GM10248 (cell line): ENCODE measurements at regions not wholly inside any gene's neighbourhood (a gene's known extent, or its start where the extent isn't known, plus 50 kb on each side); places are given as distances from the start of the nearest gene placed in this dataset.
"Not testable (repeated sequence)": the region's sequence is repeated elsewhere in the genome, so short reads cannot be mapped to it uniquely, and the experiment has no call there.

Source experiments
- CTCF ChIA-PET: fragments of 300-600 bp; sonication (Branson Sonifier 250); formaldehyde crosslinking; extraction: SDS; loops from one replicate; lab custom pipeline; 2021; ENCODE audit warnings: antibody characterized with exemption; lab: Yijun Ruan, JAX
- POLR2A ChIA-PET: fragments of 350-650 bp; sonication (Branson Sonifier 250); formaldehyde crosslinking; extraction: SDS; loops from one replicate; lab custom pipeline; 2020; ENCODE audit warnings: antibody characterized with exemption; lab: Yijun Ruan, JAX
- DNase-seq: peaks from one replicate; pipeline ENCODE4 v3.0.0; 2012; ENCODE audit errors: extremely low spot score
- CTCF ChIP-seq: IDR thresholded peaks from 2 replicates; pipeline ENCODE4 v1.5.1; 2012; ENCODE audit warnings: mild to moderate bottlenecking, low read depth; ENCODE audit errors: extremely low read depth, missing control alignments, control extremely low read depth

- TF ChIP-seq CTCF, result no peak
- ChIA-PET POLR2A (no interaction called here), CTCF (no interaction called here)
- DNase-seq, result no peak
Measured at GRCh38 chr1:213417846-213418245, 366.8 kb downstream of the RPS6KC1 start.

GRCh38 chr1:213418268-213419071 lies 367.4 kb downstream of the RPS6KC1 start:
- CTCF ChIA-PET, result no interaction called here
- DNase-seq, result no peak
- no peak for TF ChIP-seq CTCF
- POLR2A ChIA-PET, result no interaction called here

GRCh38 chr1:213419401-213420030 lies 368.5 kb downstream of the RPS6KC1 start:
- TF ChIP-seq CTCF, result no peak
- no peak for DNase-seq
- ChIA-PET CTCF (interaction anchor here (0.9 to 1.1 kb wide), 2 partner anchors 16 to 25 kb away, joined by 3 to 4 read pairs; no protein-coding TSS in a partner anchor), POLR2A (no interaction called here)

- POLR2A ChIA-PET, DNase-seq, CTCF ChIA-PET: not testable (repeated sequence)
Measured at GRCh38 chr1:213421178-213421577, 370.1 kb downstream of the RPS6KC1 start.

GRCh38 chr1:213423041-213423440 lies 372.0 kb downstream of the RPS6KC1 start:
- DNase-seq, result no peak
- TF ChIP-seq CTCF, result no peak
- ChIA-PET CTCF (interaction anchor here (1.2 kb wide), 2 partner anchors 29 to 41 kb away, joined by 3 to 4 read pairs; no protein-coding TSS in a partner anchor), POLR2A (interaction anchor here (0.6 kb wide), 1 partner anchor 686 kb away, joined by 5 read pairs; no protein-coding TSS in a partner anchor)

- TF ChIP-seq CTCF, result no peak
- no peak for DNase-seq
- ChIA-PET CTCF (interaction anchor here (1.0 to 1.2 kb wide), 3 partner anchors 13 to 40 kb away, joined by 3 to 4 read pairs (median 3); no protein-coding TSS in a partner anchor), POLR2A (interaction anchor here (0.6 kb wide), 1 partner anchor 685 kb away, joined by 5 read pairs; no protein-coding TSS in a partner anchor)
Measured at GRCh38 chr1:213423605-213424004, 372.6 kb downstream of the RPS6KC1 start.
